ENCODE measurements at regions not wholly inside any gene's neighbourhood (a gene's known extent, or its start where the extent isn't known, plus 50 kb on each side); places are given as distances from the start of the nearest gene placed in this dataset.

GRCh38 chr7:155153676-155154075, 83.6 kb downstream of the HTR5A start:
- Histone ChIP-seq H3K4me3 (ENCODE audit: low read length in 2 of 2) (no peak overlapping the region), H3K36me3 (ENCODE audit: insufficient read depth, low read length) (no peaks in the 10 kb centered on the region), H3K27me3 (ENCODE audit: insufficient read depth, low read length) (peaks cover 4% of the 10 kb centered on the region), H3K9me3 (ENCODE audit: control insufficient read depth in 1 of 2, low read length in 2 of 2) (no peaks in the 10 kb centered on the region), H3K4me1 (ENCODE audit: insufficient read depth, low read length) (no peaks in the 10 kb centered on the region), H3K27ac (ENCODE audit: low read depth, low read length) (no peak overlapping the region)
- Mint-ChIP-seq H3K36me3 (no peaks in the 10 kb centered on the region), H3K9me3 (peaks cover 0 to 16% (median 9%) of the 10 kb centered on the region in 8 donors), H3K27ac (no peak overlapping the region), H3K4me3 (no peak overlapping the region), H3K27me3 (peaks cover 15% of the 10 kb centered on the region in 2 donors), H3K4me1 (no peaks in the 10 kb centered on the region)
- intact Hi-C loops (cut with micrococcal nuclease), result no loop called here
- ChIA-PET CTCF (ENCODE audit: partially characterized antibody) (no interaction called here), POLR2A (ENCODE audit: partially characterized antibody) (no interaction called here)
- DNase-seq, result no peak

- H3K4me1 Mint-ChIP-seq, result no peaks in the 10 kb centered on the region
- ChIA-PET POLR2A (ENCODE audit: partially characterized antibody) (no interaction called here), CTCF (ENCODE audit: partially characterized antibody) (no interaction called here)
- no peak overlapping the region for H3K27ac Mint-ChIP-seq
- H3K9me3 Mint-ChIP-seq, result peaks cover 0 to 17% (median 9%) of the 10 kb centered on the region in 8 donors
- H3K9me3 ChIP-seq (ENCODE audit: control insufficient read depth in 1 of 2, low read length in 2 of 2), result no peaks in the 10 kb centered on the region
- H3K27ac ChIP-seq (ENCODE audit: low read depth, low read length), result no peak overlapping the region
- no peaks in the 10 kb centered on the region for H3K36me3 ChIP-seq (ENCODE audit: insufficient read depth, low read length)
- no peak overlapping the region for H3K4me3 ChIP-seq (ENCODE audit: low read length in 2 of 2)
- H3K27me3 ChIP-seq (ENCODE audit: insufficient read depth, low read length), result peaks cover 4% of the 10 kb centered on the region
- DNase-seq, result no peak
- H3K4me3 Mint-ChIP-seq, result no peak overlapping the region
- H3K27me3 Mint-ChIP-seq, result peaks cover 13 to 14% of the 10 kb centered on the region in 2 donors
- no peaks in the 10 kb centered on the region for H3K36me3 Mint-ChIP-seq
- H3K4me1 ChIP-seq (ENCODE audit: insufficient read depth, low read length), result no peaks in the 10 kb centered on the region
- intact Hi-C loops (cut with micrococcal nuclease), result no loop called here
Measured at GRCh38 chr7:155154586-155154985, 84.5 kb downstream of the HTR5A start.

- H3K4me1 ChIP-seq (ENCODE audit: insufficient read depth, low read length), result no peaks in the 10 kb centered on the region
- H3K9me3 ChIP-seq (ENCODE audit: control insufficient read depth in 1 of 2, low read length in 2 of 2), result no peaks in the 10 kb centered on the region
- no peak for DNase-seq
- no peak overlapping the region for H3K27ac Mint-ChIP-seq
- CTCF ChIA-PET (ENCODE audit: partially characterized antibody), result no interaction called here
- intact Hi-C loops (cut with micrococcal nuclease), result no loop called here
- no peaks in the 10 kb centered on the region for H3K27me3 ChIP-seq (ENCODE audit: insufficient read depth, low read length)
- no peaks in the 10 kb centered on the region for H3K36me3 Mint-ChIP-seq
- H3K4me3 Mint-ChIP-seq, result no peak overlapping the region
- H3K36me3 ChIP-seq (ENCODE audit: insufficient read depth, low read length), result no peaks in the 10 kb centered on the region
- H3K4me1 Mint-ChIP-seq, result no peaks in the 10 kb centered on the region
- H3K4me3 ChIP-seq (ENCODE audit: low read length in 2 of 2), result no peak overlapping the region
- H3K27me3 Mint-ChIP-seq, result peaks cover 6 to 13% of the 10 kb centered on the region in 2 donors
- POLR2A ChIA-PET (ENCODE audit: partially characterized antibody), result no interaction called here
- H3K27ac ChIP-seq (ENCODE audit: low read depth, low read length), result no peak overlapping the region
- peaks cover 0 to 8% (median 0%) of the 10 kb centered on the region in 8 donors for H3K9me3 Mint-ChIP-seq
Measured at GRCh38 chr7:155161690-155162089, 91.6 kb downstream of the HTR5A start.

- ChIA-PET POLR2A (ENCODE audit: partially characterized antibody) (no interaction called here), CTCF (ENCODE audit: partially characterized antibody) (no interaction called here)
- Histone ChIP-seq H3K9me3 (ENCODE audit: control insufficient read depth in 1 of 2, low read length in 2 of 2) (no peaks in the 10 kb centered on the region), H3K36me3 (ENCODE audit: insufficient read depth, low read length) (no peaks in the 10 kb centered on the region), H3K27me3 (ENCODE audit: insufficient read depth, low read length) (no peaks in the 10 kb centered on the region), H3K27ac (ENCODE audit: low read depth, low read length) (no peak overlapping the region), H3K4me3 (ENCODE audit: low read length in 2 of 2) (no peak overlapping the region), H3K4me1 (ENCODE audit: insufficient read depth, low read length) (no peaks in the 10 kb centered on the region)
- peaks cover 6 to 13% of the 10 kb centered on the region in 2 donors for H3K27me3 Mint-ChIP-seq
- no peak for DNase-seq
- intact Hi-C loops (cut with micrococcal nuclease), result no loop called here
- H3K4me1 Mint-ChIP-seq, result no peaks in the 10 kb centered on the region
- peaks cover 0 to 8% (median 0%) of the 10 kb centered on the region in 8 donors for H3K9me3 Mint-ChIP-seq
- H3K36me3 Mint-ChIP-seq, result no peaks in the 10 kb centered on the region
- no peak overlapping the region for H3K4me3 Mint-ChIP-seq
- H3K27ac Mint-ChIP-seq, result no peak overlapping the region
Measured at GRCh38 chr7:155162422-155162821, 92.3 kb downstream of the HTR5A start.

GRCh38 chr7:155163696-155164095, 93.6 kb downstream of the HTR5A start:
- CTCF ChIA-PET (ENCODE audit: partially characterized antibody), result no interaction called here
- H3K4me1 Mint-ChIP-seq, result no peaks in the 10 kb centered on the region

GRCh38 chr7:155164316-155164715, 94.2 kb downstream of the HTR5A start:
- Histone ChIP-seq H3K36me3 (ENCODE audit: insufficient read depth, low read length) (no peaks in the 10 kb centered on the region), H3K4me1 (ENCODE audit: insufficient read depth, low read length) (no peaks in the 10 kb centered on the region), H3K4me3 (ENCODE audit: low read length in 2 of 2) (no peak overlapping the region), H3K27ac (ENCODE audit: low read depth, low read length) (no peak overlapping the region), H3K9me3 (ENCODE audit: control insufficient read depth in 1 of 2, low read length in 2 of 2) (no peaks in the 10 kb centered on the region), H3K27me3 (ENCODE audit: insufficient read depth, low read length) (no peaks in the 10 kb centered on the region)
- Mint-ChIP-seq H3K36me3 (no peaks in the 10 kb centered on the region), H3K27me3 (peaks cover 12 to 13% of the 10 kb centered on the region in 2 donors), H3K9me3 (no peaks in the 10 kb centered on the region), H3K4me3 (no peak overlapping the region), H3K4me1 (no peaks in the 10 kb centered on the region), H3K27ac (no peak overlapping the region)
- CTCF ChIA-PET (ENCODE audit: partially characterized antibody), result no interaction called here
- DNase-seq, result no peak
- intact Hi-C loops (cut with micrococcal nuclease), result no loop called here
- POLR2A ChIA-PET (ENCODE audit: partially characterized antibody), result no interaction called here

More at GRCh38 chr7:155163696-155164095, 93.6 kb downstream of the HTR5A start:
- H3K4me3 ChIP-seq (ENCODE audit: low read length in 2 of 2), result no peak overlapping the region
- H3K27ac Mint-ChIP-seq, result no peak overlapping the region
- no peaks in the 10 kb centered on the region for H3K36me3 ChIP-seq (ENCODE audit: insufficient read depth, low read length)
- H3K27me3 Mint-ChIP-seq, result peaks cover 8 to 13% of the 10 kb centered on the region in 2 donors
- no peaks in the 10 kb centered on the region for H3K4me1 ChIP-seq (ENCODE audit: insufficient read depth, low read length)
- no peaks in the 10 kb centered on the region for H3K27me3 ChIP-seq (ENCODE audit: insufficient read depth, low read length)
- H3K9me3 ChIP-seq (ENCODE audit: control insufficient read depth in 1 of 2, low read length in 2 of 2), result no peaks in the 10 kb centered on the region
- POLR2A ChIA-PET (ENCODE audit: partially characterized antibody), result no interaction called here
- DNase-seq, result no peak
- no peak overlapping the region for H3K4me3 Mint-ChIP-seq
- H3K9me3 Mint-ChIP-seq, result peaks cover 0 to 1% (median 0%) of the 10 kb centered on the region in 8 donors
- H3K27ac ChIP-seq (ENCODE audit: low read depth, low read length), result no peak overlapping the region
- no peaks in the 10 kb centered on the region for H3K36me3 Mint-ChIP-seq
- intact Hi-C loops (cut with micrococcal nuclease), result no loop called here

GRCh38 chr7:155166108-155166507, 96.0 kb downstream of the HTR5A start:
- Histone ChIP-seq H3K27ac (ENCODE audit: low read depth, low read length) (no peak overlapping the region), H3K36me3 (ENCODE audit: insufficient read depth, low read length) (no peaks in the 10 kb centered on the region), H3K4me3 (ENCODE audit: low read length in 2 of 2) (no peak overlapping the region), H3K9me3 (ENCODE audit: control insufficient read depth in 1 of 2, low read length in 2 of 2) (no peaks in the 10 kb centered on the region), H3K27me3 (ENCODE audit: insufficient read depth, low read length) (no peaks in the 10 kb centered on the region), H3K4me1 (ENCODE audit: insufficient read depth, low read length) (no peaks in the 10 kb centered on the region)
- no peak for DNase-seq
- peaks cover 13 to 17% of the 10 kb centered on the region in 2 donors for H3K27me3 Mint-ChIP-seq
- CTCF ChIA-PET (ENCODE audit: partially characterized antibody), result no interaction called here
- H3K4me1 Mint-ChIP-seq, result no peaks in the 10 kb centered on the region
- intact Hi-C loops (cut with micrococcal nuclease), result no loop called here
- POLR2A ChIA-PET (ENCODE audit: partially characterized antibody), result no interaction called here
- H3K4me3 Mint-ChIP-seq, result no peak overlapping the region
- H3K27ac Mint-ChIP-seq, result no peak overlapping the region
- no peaks in the 10 kb centered on the region for H3K36me3 Mint-ChIP-seq
- no peaks in the 10 kb centered on the region for H3K9me3 Mint-ChIP-seq

Data from CD4-positive, alpha-beta memory T cell (primary cell).